Tibial nerve (tissue), 4 donors: ENCODE measurements at regions not wholly inside any gene's neighbourhood (a gene's known extent, or its start where the extent isn't known, plus 50 kb on each side); places are given as distances from the start of the nearest gene placed in this dataset.

Source experiments
- EP300 ChIP-seq, 2 donors: sonication (generic); formaldehyde crosslinking; IDR thresholded peaks; one replicate each; pipeline ENCODE4 v1.6.1; 2017; ENCODE audit warnings: antibody characterized with exemption in 2 of 2, mild to moderate bottlenecking in 1 of 2
- POLR2A ChIP-seq, 2 donors: fragments of 450-650 bp; IDR thresholded peaks; one replicate each; pipeline ENCODE4 v1.6.1; 2017; ENCODE audit warnings: antibody characterized with exemption in 2 of 2, mild to moderate bottlenecking in 2 of 2, moderate library complexity in 2 of 2
- TF ChIP-seq, protein P1 (sequence below), 5 experiments: fragments of 200-600 bp in 3 of 5; fragments of 450-650 bp in 2 of 5; sonication (generic) in 3 of 5; IDR thresholded peaks; one replicate each; pipeline ENCODE4 v1.5.1; 2016 to 2019; ENCODE audit warnings: antibody characterized with exemption in 5 of 5, mild to moderate bottlenecking in 3 of 5, moderate library complexity in 2 of 5

DNA sequence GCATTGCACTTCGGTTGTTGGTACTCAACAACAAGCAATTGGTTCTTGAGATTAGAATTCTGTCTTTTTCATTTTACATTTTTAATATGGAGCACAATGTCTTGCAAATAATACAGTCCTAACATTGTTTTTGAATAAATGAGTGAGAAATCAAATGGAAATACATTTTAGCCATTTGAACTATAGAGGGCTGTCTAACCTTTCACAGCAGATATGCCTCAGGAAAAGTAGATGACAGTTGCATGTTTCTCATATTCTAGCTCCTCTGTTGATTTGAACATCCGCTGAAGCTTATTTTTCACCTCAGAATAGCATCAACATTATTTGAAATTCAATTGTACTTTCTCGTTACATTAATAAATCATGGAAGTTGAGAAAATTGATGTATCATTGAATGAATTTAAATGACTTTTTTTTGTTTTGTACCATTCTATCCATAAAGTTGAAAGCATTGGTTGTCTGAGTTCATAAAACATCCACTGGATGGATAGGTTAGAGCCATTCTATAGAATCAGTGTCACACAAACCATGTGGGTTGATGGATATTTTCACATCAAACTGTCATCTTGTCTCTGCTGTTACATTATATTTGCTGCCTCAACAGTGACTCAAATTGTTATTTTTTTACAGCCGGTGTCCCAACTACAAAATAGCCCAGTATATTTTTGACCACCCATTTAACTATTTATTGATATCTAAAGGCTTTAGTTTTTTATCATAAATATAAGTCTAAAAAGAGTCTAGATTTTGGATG, 928.3 kb downstream of the NSUN3 start:
- TF ChIP-seq EP300 (IDR thresholded peaks at IDR 0.05) (no peak), POLR2A (IDR thresholded peaks at IDR 0.05) (no peak)
- TF ChIP-seq, protein P1, sequence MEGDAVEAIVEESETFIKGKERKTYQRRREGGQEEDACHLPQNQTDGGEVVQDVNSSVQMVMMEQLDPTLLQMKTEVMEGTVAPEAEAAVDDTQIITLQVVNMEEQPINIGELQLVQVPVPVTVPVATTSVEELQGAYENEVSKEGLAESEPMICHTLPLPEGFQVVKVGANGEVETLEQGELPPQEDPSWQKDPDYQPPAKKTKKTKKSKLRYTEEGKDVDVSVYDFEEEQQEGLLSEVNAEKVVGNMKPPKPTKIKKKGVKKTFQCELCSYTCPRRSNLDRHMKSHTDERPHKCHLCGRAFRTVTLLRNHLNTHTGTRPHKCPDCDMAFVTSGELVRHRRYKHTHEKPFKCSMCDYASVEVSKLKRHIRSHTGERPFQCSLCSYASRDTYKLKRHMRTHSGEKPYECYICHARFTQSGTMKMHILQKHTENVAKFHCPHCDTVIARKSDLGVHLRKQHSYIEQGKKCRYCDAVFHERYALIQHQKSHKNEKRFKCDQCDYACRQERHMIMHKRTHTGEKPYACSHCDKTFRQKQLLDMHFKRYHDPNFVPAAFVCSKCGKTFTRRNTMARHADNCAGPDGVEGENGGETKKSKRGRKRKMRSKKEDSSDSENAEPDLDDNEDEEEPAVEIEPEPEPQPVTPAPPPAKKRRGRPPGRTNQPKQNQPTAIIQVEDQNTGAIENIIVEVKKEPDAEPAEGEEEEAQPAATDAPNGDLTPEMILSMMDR (IDR thresholded peaks at IDR 0.05): no peak
